CD4-positive, alpha-beta T cell (primary cell): ENCODE measurements at regions not wholly inside any gene's neighbourhood (a gene's known extent, or its start where the extent isn't known, plus 50 kb on each side); places are given as distances from the start of the nearest gene placed in this dataset.

Source experiments
- ATAC-seq: fragments of 200-7000 bp; cut with Tn5 transposase; one replicate; pipeline ENCODE4 v1.10.0; 2022; ENCODE audit warnings: mild to moderate bottlenecking; ENCODE audit not compliant: poor library complexity
- CTCF ChIA-PET: fragments of 350-600 bp; sonication (Branson Sonifier 250); formaldehyde crosslinking; loops from one replicate; lab custom pipeline; 2021; ENCODE audit warnings: antibody characterized with exemption, inconsistent platforms; lab: Charles Lee
- POLR2A ChIA-PET: fragments of 350-600 bp; sonication (Branson Sonifier 250); formaldehyde crosslinking; loops from one replicate; lab custom pipeline; 2021; ENCODE audit warnings: antibody characterized with exemption, inconsistent platforms; lab: Charles Lee
- DNase-seq, 14 experiments: peaks; one replicate each; pipeline ENCODE4 v3.0.0-alpha.2; 2013 to 2020; ENCODE audit warnings: mixed read lengths in 2 of 14
- H3K27ac ChIP-seq, 2 donors: one replicate each; pipeline versions ENCODE4 v1.5.1 to v1.7.0; 2013; ENCODE audit warnings: low read length in 2 of 2, low read depth in 1 of 2, mild to moderate bottlenecking in 1 of 2
- H3K27me3 ChIP-seq, 2 experiments: 1 replicate in 1 of 2; 2 replicates in 1 of 2; pipeline versions ENCODE4 v1.6.1 to v1.7.0; 2013; ENCODE audit warnings: low read length in 2 of 2, control low read depth in 1 of 2, mild to moderate bottlenecking in 1 of 2, moderate library complexity in 1 of 2; ENCODE audit not compliant: insufficient read depth in 2 of 2, control insufficient read depth in 1 of 2
- H3K36me3 ChIP-seq: one replicate; pipeline ENCODE4 v1.6.1; 2013; ENCODE audit warnings: low read length, control low read depth; ENCODE audit not compliant: insufficient read depth
- H3K4me1 ChIP-seq: one replicate; pipeline ENCODE4 v1.6.1; 2013; ENCODE audit warnings: low read length, control low read depth; ENCODE audit not compliant: insufficient read depth
- H3K4me3 ChIP-seq: one replicate; pipeline ENCODE4 v1.5.1; 2013; ENCODE audit warnings: mild to moderate bottlenecking, low read length, moderate library complexity
- H3K9me3 ChIP-seq, 2 experiments: 1 replicate in 1 of 2; 2 replicates in 1 of 2; pipeline versions ENCODE4 v1.6.1 to v1.7.0; 2013; ENCODE audit warnings: low read length in 2 of 2, mild to moderate bottlenecking in 2 of 2, control low read depth in 1 of 2, moderate library complexity in 1 of 2; ENCODE audit not compliant: control insufficient read depth in 1 of 2, insufficient read depth in 1 of 2
- H3K27ac Mint-ChIP-seq: one replicate; pipeline ENCODE4 v1.8.0; 2020; ENCODE audit warnings: mixed read lengths
- H3K27me3 Mint-ChIP-seq: one replicate; pipeline ENCODE4 v1.8.0; 2021; ENCODE audit warnings: mixed read lengths
- H3K36me3 Mint-ChIP-seq: one replicate; pipeline ENCODE4 v1.8.0; 2021; ENCODE audit warnings: low read depth, mixed read lengths
- H3K4me1 Mint-ChIP-seq: one replicate; pipeline ENCODE4 v1.8.0; 2021; ENCODE audit warnings: low read depth, mixed read lengths
- H3K4me3 Mint-ChIP-seq: one replicate; pipeline ENCODE4 v1.8.0; 2020; ENCODE audit warnings: mild to moderate bottlenecking, mixed read lengths
- H3K9me3 Mint-ChIP-seq: one replicate; pipeline ENCODE4 v1.8.0; 2020; ENCODE audit warnings: mixed read lengths
- intact Hi-C, 2 experiments: fragments of 100-400 bp; cut with DNase I in 1 of 2; cut with micrococcal nuclease in 1 of 2; formaldehyde crosslinking; loops; one replicate each; pipeline versions ENCODE4 v1.15.1 to v1.9.0; 2023 to 2025; cut with DNase I, micrococcal nuclease
- TF ChIP-seq, protein P1 (sequence below): fragments of 200-600 bp; IDR thresholded peaks from one replicate; pipeline ENCODE4 v1.8.0; 2022; ENCODE audit warnings: antibody characterized with exemption, mild to moderate bottlenecking

DNA sequence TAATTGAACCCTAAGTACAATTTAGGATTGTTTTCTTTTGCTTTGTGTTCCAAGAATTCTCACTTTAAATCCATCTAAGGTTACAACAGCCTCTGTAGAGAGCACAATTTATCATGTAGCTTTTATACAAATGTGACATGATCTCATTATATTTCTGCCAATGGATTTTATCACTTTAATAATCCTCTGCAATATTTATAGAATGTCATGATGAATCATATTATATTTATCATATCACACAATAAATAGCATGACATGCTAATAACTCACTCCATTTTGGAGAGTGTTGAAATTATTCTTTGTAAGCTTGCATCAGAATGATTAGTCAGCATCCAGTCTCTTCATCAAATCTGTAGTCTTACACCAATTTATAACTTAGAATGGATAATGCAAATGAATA is 280.6 kb upstream of the ZNF717 start:
- CTCF ChIA-PET: no interaction called here
- DNase-seq: no peak
- ATAC-seq: no peak
- intact Hi-C loops: no loop called here
- TF ChIP-seq, protein P1, sequence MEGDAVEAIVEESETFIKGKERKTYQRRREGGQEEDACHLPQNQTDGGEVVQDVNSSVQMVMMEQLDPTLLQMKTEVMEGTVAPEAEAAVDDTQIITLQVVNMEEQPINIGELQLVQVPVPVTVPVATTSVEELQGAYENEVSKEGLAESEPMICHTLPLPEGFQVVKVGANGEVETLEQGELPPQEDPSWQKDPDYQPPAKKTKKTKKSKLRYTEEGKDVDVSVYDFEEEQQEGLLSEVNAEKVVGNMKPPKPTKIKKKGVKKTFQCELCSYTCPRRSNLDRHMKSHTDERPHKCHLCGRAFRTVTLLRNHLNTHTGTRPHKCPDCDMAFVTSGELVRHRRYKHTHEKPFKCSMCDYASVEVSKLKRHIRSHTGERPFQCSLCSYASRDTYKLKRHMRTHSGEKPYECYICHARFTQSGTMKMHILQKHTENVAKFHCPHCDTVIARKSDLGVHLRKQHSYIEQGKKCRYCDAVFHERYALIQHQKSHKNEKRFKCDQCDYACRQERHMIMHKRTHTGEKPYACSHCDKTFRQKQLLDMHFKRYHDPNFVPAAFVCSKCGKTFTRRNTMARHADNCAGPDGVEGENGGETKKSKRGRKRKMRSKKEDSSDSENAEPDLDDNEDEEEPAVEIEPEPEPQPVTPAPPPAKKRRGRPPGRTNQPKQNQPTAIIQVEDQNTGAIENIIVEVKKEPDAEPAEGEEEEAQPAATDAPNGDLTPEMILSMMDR: no peak
- H3K27ac Mint-ChIP-seq: no peak overlapping the region
- POLR2A ChIA-PET: no interaction called here
- Histone ChIP-seq H3K36me3 (no peaks in the 10 kb centered on the region), H3K27ac (no peak overlapping the region), H3K4me3 (no peak overlapping the region), H3K9me3 (no peaks in the 10 kb centered on the region), H3K27me3 (no peaks in the 10 kb centered on the region), H3K4me1 (no peaks in the 10 kb centered on the region)
- H3K27me3 Mint-ChIP-seq: no peaks in the 10 kb centered on the region
- peaks cover 7% of the 10 kb centered on the region for H3K9me3 Mint-ChIP-seq
- H3K36me3 Mint-ChIP-seq: no peaks in the 10 kb centered on the region
- no peaks in the 10 kb centered on the region for H3K4me1 Mint-ChIP-seq
- H3K4me3 Mint-ChIP-seq: no peak overlapping the region

DNA sequence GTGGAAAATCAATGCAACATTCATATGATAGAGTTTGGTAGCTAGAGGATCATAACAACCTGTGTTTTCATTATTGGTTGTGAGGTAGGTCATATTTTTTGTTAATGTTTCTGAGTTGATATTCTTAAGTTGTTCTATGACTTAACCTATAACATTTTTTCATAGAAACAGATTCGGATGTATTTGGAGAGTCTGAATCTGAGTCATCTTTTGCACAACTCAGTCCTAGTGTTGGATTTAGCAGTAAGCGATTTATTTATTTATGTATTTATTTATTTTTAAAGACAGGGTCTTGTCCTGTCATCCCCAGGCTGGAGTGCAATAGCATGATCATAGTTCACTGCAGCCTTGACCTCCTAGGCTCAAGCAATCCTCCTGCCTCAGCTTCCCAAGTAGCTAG is 292.8 kb upstream of the ZNF717 start:
- H3K27me3 Mint-ChIP-seq: no peaks in the 10 kb centered on the region

DNA sequence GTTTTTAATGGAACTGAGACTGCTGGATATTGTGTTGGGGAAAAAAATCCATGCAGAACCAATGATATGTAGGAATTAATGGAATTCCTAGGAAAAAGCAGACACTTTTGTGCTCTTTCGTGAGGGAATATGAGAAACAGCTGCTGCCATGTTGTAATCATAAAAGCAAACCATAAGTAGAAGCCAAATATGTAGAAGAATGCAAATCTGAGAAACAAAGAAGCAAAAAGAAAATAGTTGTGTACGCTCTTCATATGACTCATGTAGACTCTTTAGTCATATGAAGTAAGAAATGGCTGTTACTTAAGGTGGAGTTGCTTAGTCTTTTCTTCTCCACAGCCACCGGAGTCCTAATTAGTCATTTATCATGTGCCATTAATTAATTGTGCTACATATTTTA is 298.6 kb upstream of the ZNF717 start:
- CTCF ChIA-PET: no interaction called here
- no peak overlapping the region for H3K4me3 Mint-ChIP-seq
- no peak for DNase-seq
- POLR2A ChIA-PET: no interaction called here
- TF ChIP-seq, protein P1: no peak
- Histone ChIP-seq H3K36me3 (no peaks in the 10 kb centered on the region), H3K27ac (no peak overlapping the region), H3K9me3 (no peaks in the 10 kb centered on the region), H3K4me1 (no peaks in the 10 kb centered on the region), H3K27me3 (no peaks in the 10 kb centered on the region), H3K4me3 (no peak overlapping the region)
- peaks cover 10% of the 10 kb centered on the region for H3K9me3 Mint-ChIP-seq
- no peak for ATAC-seq
- no peaks in the 10 kb centered on the region for H3K36me3 Mint-ChIP-seq
- intact Hi-C loops: no loop called here
- no peak overlapping the region for H3K27ac Mint-ChIP-seq
- H3K4me1 Mint-ChIP-seq: no peaks in the 10 kb centered on the region
- H3K27me3 Mint-ChIP-seq: no peaks in the 10 kb centered on the region

More for the DNA sequence above, 292.8 kb upstream of the ZNF717 start:
- Mint-ChIP-seq H3K36me3 (no peaks in the 10 kb centered on the region), H3K4me3 (no peak overlapping the region), H3K4me1 (no peaks in the 10 kb centered on the region), H3K27ac (no peak overlapping the region), H3K9me3 (peaks cover 11% of the 10 kb centered on the region)
- no peaks in the 10 kb centered on the region for H3K36me3 ChIP-seq
- no peak overlapping the region for H3K27ac ChIP-seq
- ChIA-PET CTCF (no interaction called here), POLR2A (no interaction called here)
- no peak overlapping the region for H3K4me3 ChIP-seq
- H3K27me3 ChIP-seq: no peaks in the 10 kb centered on the region
- DNase-seq: no peak
- TF ChIP-seq, protein P1: no peak
- H3K4me1 ChIP-seq: no peaks in the 10 kb centered on the region
- intact Hi-C loops: no loop called here
- H3K9me3 ChIP-seq: no peaks in the 10 kb centered on the region
- no peak for ATAC-seq
